Activated CD8-positive, alpha-beta T cell treated with anti-CD3 and anti-CD28 coated beads for 36 hours (primary cell): ENCODE measurements at regions not wholly inside any gene's neighbourhood (a gene's known extent, or its start where the extent isn't known, plus 50 kb on each side); places are given as distances from the start of the nearest gene placed in this dataset.

Experiments used
- ATAC-seq: fragments of 200-7000 bp; cut with Tn5 transposase; one replicate; pipeline ENCODE4 v1.10.0; 2021; ENCODE audit warnings: mild to moderate bottlenecking, moderate library complexity
- CTCF ChIA-PET: fragments of 350-600 bp; sonication (Branson Sonifier 250); formaldehyde crosslinking; loops from one replicate; lab custom pipeline; 2021; ENCODE audit warnings: antibody characterized with exemption; lab: Charles Lee
- POLR2A ChIA-PET: fragments of 350-600 bp; sonication (Branson Sonifier 250); formaldehyde crosslinking; loops from one replicate; lab custom pipeline; 2021; ENCODE audit warnings: antibody characterized with exemption; lab: Charles Lee
- DNase-seq: peaks from one replicate; pipeline ENCODE4 v3.0.0-alpha.2; 2020
- H3K27ac Mint-ChIP-seq: one replicate; pipeline ENCODE4 v1.8.0; 2021; ENCODE audit warnings: mild to moderate bottlenecking, mixed read lengths
- H3K27me3 Mint-ChIP-seq: one replicate; pipeline ENCODE4 v1.8.0; 2021; ENCODE audit warnings: mixed read lengths
- H3K36me3 Mint-ChIP-seq: one replicate; pipeline ENCODE4 v1.8.0; 2021; ENCODE audit warnings: low read depth, mixed read lengths
- H3K4me1 Mint-ChIP-seq: one replicate; pipeline ENCODE4 v1.8.0; 2021; ENCODE audit warnings: low read depth, mixed read lengths
- H3K4me3 Mint-ChIP-seq: one replicate; pipeline ENCODE4 v1.8.0; 2021; ENCODE audit warnings: mild to moderate bottlenecking, moderate library complexity, mixed read lengths
- H3K9me3 Mint-ChIP-seq: one replicate; pipeline ENCODE4 v1.8.0; 2021; ENCODE audit warnings: mixed read lengths
- CTCF ChIP-seq: fragments of 200-600 bp; IDR thresholded peaks from one replicate; pipeline ENCODE4 v1.8.0; 2022; ENCODE audit warnings: antibody characterized with exemption, mild to moderate bottlenecking
- intact Hi-C: fragments of 100-400 bp; cut with micrococcal nuclease; formaldehyde crosslinking; loops from one replicate; pipeline ENCODE4 v1.10.0; 2022

- Mint-ChIP-seq H3K27ac (no peak overlapping the region), H3K4me3 (no peak overlapping the region), H3K27me3 (no peaks in the 10 kb centered on the region), H3K4me1 (no peaks in the 10 kb centered on the region), H3K9me3 (no peaks in the 10 kb centered on the region), H3K36me3 (no peaks in the 10 kb centered on the region)
- CTCF ChIA-PET = interaction anchor here (0.9 kb wide), 1 partner anchor 126 kb away, joined by 3 read pairs; no protein-coding TSS in a partner anchor
- POLR2A ChIA-PET = no interaction called here
- TF ChIP-seq CTCF = no peak
- ATAC-seq (no peak), DNase-seq (no peak)
- intact Hi-C loops = no loop called here
Observed at GRCh38 chr12:131258398-131258797, 304.7 kb downstream of the ADGRD1 start.

- H3K36me3 Mint-ChIP-seq = no peaks in the 10 kb centered on the region
- H3K4me3 Mint-ChIP-seq = no peak overlapping the region
- H3K9me3 Mint-ChIP-seq = no peaks in the 10 kb centered on the region
- no peak for DNase-seq
- ChIA-PET POLR2A (no interaction called here), CTCF (no interaction called here)
- no peaks in the 10 kb centered on the region for H3K4me1 Mint-ChIP-seq
- no peak overlapping the region for H3K27ac Mint-ChIP-seq
- no peaks in the 10 kb centered on the region for H3K27me3 Mint-ChIP-seq
- TF ChIP-seq CTCF = no peak
- intact Hi-C loops = no loop called here
- ATAC-seq = no peak
Observed at GRCh38 chr12:131260251-131260905, 306.7 kb downstream of the ADGRD1 start.

GRCh38 chr12:131260954-131261353, 307.2 kb downstream of the ADGRD1 start:
- ChIA-PET POLR2A (no interaction called here), CTCF (no interaction called here)
- Mint-ChIP-seq H3K4me3 (no peak overlapping the region), H3K4me1 (no peaks in the 10 kb centered on the region), H3K27me3 (no peaks in the 10 kb centered on the region), H3K27ac (no peak overlapping the region), H3K9me3 (no peaks in the 10 kb centered on the region), H3K36me3 (no peaks in the 10 kb centered on the region)
- DNase-seq (no peak), ATAC-seq (no peak)
- no peak for TF ChIP-seq CTCF
- intact Hi-C loops = no loop called here

- no peaks in the 10 kb centered on the region for H3K36me3 Mint-ChIP-seq
- no peak for TF ChIP-seq CTCF
Observed at GRCh38 chr12:131261906-131262305, 308.2 kb downstream of the ADGRD1 start.

GRCh38 chr12:131263626-131264025, 309.9 kb downstream of the ADGRD1 start:
- intact Hi-C loops = no loop called here
- H3K9me3 Mint-ChIP-seq = no peaks in the 10 kb centered on the region
- ChIA-PET CTCF (no interaction called here), POLR2A (no interaction called here)
- DNase-seq (no peak), ATAC-seq (no peak)
- H3K4me1 Mint-ChIP-seq = no peaks in the 10 kb centered on the region
- TF ChIP-seq CTCF = no peak
- H3K36me3 Mint-ChIP-seq = no peaks in the 10 kb centered on the region
- no peak overlapping the region for H3K27ac Mint-ChIP-seq
- no peak overlapping the region for H3K4me3 Mint-ChIP-seq
- no peaks in the 10 kb centered on the region for H3K27me3 Mint-ChIP-seq

More at GRCh38 chr12:131261906-131262305, 308.2 kb downstream of the ADGRD1 start:
- no peak overlapping the region for H3K27ac Mint-ChIP-seq
- ATAC-seq = no peak
- DNase-seq = no peak
- no peaks in the 10 kb centered on the region for H3K9me3 Mint-ChIP-seq
- no peaks in the 10 kb centered on the region for H3K27me3 Mint-ChIP-seq
- no peak overlapping the region for H3K4me3 Mint-ChIP-seq
- ChIA-PET CTCF (no interaction called here), POLR2A (no interaction called here)
- intact Hi-C loops = no loop called here
- no peaks in the 10 kb centered on the region for H3K4me1 Mint-ChIP-seq
